Transverse colon (tissue), 3 donors: ENCODE measurements at regions not wholly inside any gene's neighbourhood (a gene's known extent, or its start where the extent isn't known, plus 50 kb on each side); places are given as distances from the start of the nearest gene placed in this dataset.

Experiments used
- CTCF ChIP-seq, 5 experiments: fragments of 200-600 bp in 3 of 5; fragments of 450-650 bp in 2 of 5; sonication (generic) in 3 of 5; IDR thresholded peaks; 1 replicate in 2 of 5; 2 replicates in 3 of 5; pipeline ENCODE4 v1.5.1; 2016 to 2017; ENCODE audit warnings: antibody characterized with exemption in 5 of 5, inconsistent platforms in 3 of 5, mild to moderate bottlenecking in 2 of 5, moderate library complexity in 1 of 5
- EP300 ChIP-seq: sonication (generic); formaldehyde crosslinking; IDR thresholded peaks from one replicate; pipeline ENCODE4 v1.6.1; 2017; ENCODE audit warnings: antibody characterized with exemption, low read depth
- POLR2A ChIP-seq: fragments of 450-650 bp; IDR thresholded peaks from one replicate; pipeline ENCODE4 v1.6.1; 2016; ENCODE audit warnings: antibody characterized with exemption, mild to moderate bottlenecking, moderate library complexity

- no peak for TF ChIP-seq CTCF (IDR thresholded peaks at IDR 0.05)
- no peak for TF ChIP-seq EP300
- TF ChIP-seq POLR2A = no peak
Measured at GRCh38 chr15:91542226-91542625, 311.3 kb upstream of the SLCO3A1 start.
